NCI-H2227 treated with DMSO at 0.1 percent for 48 hours (cell line): ENCODE measurements at regions not wholly inside any gene's neighbourhood (a gene's known extent, or its start where the extent isn't known, plus 50 kb on each side); places are given as distances from the start of the nearest gene placed in this dataset.
"Not testable (repeated sequence)": the region's sequence is repeated elsewhere in the genome, so short reads cannot be mapped to it uniquely, and the experiment has no call there.

Experiments
- DNase-seq: peaks from one replicate; lab custom pipeline; 2025; lab: John Stamatoyannopoulos, UW

DNA sequence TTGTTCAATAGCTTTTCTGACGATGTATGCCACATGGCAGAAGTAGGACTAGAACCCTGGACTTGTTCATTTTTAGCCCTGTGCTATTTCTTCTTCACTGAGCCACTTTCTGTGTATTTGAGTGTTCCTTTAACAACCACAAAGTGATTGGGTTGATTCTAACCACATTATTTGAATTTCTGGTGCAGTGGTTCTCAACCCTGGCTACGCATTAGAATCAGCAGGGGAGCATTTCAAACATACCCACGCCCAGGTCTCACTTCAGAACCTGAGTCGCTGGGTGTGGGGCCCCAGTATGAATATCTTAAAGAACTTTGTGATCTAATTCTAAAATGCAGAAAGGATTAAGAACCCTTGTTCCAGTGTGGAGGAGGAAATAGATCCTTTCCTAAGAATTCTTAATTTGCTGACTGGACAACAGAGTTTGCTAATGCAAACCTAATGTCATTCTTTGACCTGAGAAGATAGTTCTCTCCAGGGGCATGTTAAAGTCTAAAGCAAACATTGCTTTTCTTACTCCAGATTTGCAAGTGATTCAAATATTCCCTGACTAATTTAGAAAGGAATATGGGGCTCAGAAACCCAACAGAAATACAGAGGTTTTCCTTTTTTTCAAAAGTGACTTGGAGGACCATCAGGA is 75.4 kb upstream of the GDNF start:
- DNase-seq, result no peak

- not testable (repeated sequence) for DNase-seq
Measured at GRCh38 chr5:37909610-37910266, 69.9 kb upstream of the GDNF start.

GRCh38 chr5:37906416-37906815 is 66.6 kb upstream of the GDNF start:
- DNase-seq, result no peak

- DNase-seq, result no peak
Measured at GRCh38 chr5:37905230-37905629, 65.4 kb upstream of the GDNF start.

- no peak for DNase-seq
Measured at GRCh38 chr5:37902323-37902722, 62.5 kb upstream of the GDNF start.

DNA sequence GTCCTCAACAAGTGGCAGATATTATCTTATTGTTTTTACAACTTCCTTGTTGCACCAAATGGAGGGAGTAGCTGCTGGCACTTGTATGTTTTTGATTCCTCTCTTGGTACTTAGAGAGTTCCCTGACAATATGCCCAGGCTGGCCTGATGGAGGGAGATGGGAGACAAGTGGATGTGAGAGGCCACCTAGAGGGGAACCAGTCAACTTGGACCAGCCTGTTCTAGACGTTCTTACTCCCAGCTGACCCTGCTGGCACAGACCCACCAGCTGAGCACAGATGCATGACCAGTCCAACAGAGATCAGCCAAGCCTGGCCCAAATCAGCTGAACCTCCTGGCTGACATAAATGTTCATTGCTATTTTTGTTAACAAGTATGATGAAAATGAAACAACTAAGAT is 60.9 kb upstream of the GDNF start:
- DNase-seq, result no peak

- DNase-seq, result no peak
Measured at GRCh38 chr5:37899037-37899436, 59.2 kb upstream of the GDNF start.

DNA sequence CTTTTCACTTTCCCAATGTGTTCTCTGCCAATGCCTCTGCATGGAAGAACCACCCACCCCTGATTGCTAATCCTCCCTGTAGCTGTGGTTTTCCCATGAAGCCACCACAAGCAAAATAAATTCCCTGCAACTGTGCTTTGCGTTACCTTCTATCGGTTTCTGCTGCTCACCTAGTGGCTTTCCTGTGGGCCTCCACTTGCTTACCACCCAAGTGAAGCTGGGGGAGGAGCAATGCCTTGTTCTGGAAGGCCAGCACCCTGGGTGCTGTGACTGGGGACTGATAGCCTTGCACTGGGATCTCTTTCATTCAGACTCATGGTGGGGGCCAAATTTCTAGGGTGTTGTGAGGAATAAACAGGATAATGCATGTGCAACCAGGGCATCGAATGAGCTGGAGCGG is 56.3 kb upstream of the GDNF start:
- no peak for DNase-seq

DNA sequence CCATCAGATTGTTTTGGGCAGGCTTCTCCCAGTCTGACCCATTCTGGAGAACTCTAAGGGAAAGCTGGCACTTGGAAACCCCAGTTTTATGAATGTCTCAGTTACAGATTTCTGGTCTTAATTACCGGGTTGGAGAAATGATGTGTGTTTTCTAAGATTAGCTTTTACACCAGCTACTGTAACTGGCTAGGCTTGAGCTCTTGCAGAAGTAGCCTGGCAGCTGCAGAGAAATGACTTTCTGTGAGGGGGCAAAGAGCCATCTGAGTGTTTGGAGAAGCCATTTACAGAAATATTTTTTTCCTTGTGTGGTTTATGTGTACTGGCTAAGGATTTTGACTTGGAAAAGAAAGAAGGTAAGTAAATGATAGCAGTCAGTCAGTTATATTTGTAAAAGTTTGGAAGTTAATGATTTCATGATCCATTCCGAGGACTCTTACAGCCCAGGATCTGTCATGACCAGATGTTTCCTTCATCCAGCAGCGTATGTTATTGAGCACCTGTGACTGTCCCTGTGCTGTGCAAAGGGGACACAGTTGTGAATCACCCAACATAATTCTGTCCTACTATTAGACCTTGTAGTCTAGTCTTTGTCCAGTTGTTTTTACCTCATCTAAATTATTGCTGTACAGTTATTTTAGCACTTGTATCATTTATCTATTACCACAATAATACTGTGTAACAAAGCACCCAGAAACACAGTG is 53.7 kb upstream of the GDNF start:
- DNase-seq, result no peak

DNA sequence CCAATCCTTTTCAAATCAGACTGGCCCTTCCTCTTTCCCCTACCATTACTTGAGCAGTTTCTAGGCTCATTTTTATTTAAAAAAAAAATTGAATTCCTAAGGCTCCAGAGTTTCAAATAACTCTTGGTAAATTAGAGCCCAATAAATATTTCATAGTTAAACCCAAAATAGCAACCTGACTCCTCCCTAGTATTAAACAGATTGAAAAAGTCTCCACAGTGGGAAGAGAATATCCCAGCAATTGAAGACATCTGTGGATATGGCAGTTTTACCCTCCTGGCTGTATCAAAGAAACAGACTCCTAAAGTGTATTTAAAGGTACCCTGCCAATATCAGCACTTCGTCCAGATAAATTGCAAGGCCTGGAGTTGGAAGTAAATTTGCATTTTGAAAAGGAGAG is 52.7 kb upstream of the GDNF start:
- DNase-seq, result no peak

- DNase-seq, result no peak
Measured at GRCh38 chr5:37891832-37892231, 52.0 kb upstream of the GDNF start.

DNA sequence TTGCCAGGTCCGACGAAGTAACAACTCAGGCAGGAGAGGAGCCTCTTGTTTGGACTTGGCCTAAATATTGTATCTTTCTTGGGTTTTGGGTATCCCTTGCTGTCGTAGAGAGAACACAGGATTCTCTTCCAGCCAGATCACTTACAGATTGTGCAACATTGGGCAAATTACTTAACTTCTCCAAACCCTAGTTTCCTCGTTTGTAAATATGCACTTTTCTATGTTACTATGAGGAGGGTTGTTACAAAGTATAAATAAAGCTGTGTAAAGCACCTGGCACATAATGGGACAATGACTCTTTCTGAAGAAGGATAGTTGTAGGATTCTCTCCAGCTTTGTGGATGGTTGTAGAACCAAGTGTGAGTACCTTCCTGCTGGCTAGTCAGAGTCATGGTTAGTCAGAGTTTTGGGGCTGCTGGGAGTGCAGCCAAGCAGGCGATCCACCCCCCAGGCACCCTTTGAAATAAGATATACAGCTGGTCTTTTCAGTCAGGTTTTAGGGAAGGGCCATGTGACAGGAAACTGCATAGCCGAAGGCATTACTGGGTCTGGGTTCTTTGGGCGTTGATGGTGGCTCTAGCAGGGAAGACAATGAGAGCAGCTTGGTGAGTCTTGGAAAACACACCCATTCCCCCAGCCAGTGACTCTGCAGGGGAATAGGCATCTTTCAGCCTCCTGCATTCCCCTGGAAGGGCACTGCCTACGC is 49.9 kb upstream of the GDNF start:
- no peak for DNase-seq
